ES-I3 (cell line): ENCODE measurements at regions not wholly inside any gene's neighbourhood (a gene's known extent, or its start where the extent isn't known, plus 50 kb on each side); places are given as distances from the start of the nearest gene placed in this dataset.

Experiments used
- H3K36me3 ChIP-seq: 2 replicates; pipeline ENCODE4 v1.6.1; 2013; ENCODE audit warnings: mild to moderate bottlenecking, low read length, control low read depth, moderate library complexity; ENCODE audit not compliant: insufficient read depth
- H3K4me1 ChIP-seq: 2 replicates; pipeline ENCODE4 v1.6.1; 2013; ENCODE audit warnings: mild to moderate bottlenecking, control low read depth, low read length; ENCODE audit not compliant: insufficient read depth
- H3K9ac ChIP-seq: 2 replicates; pipeline ENCODE4 v1.6.1; 2013; ENCODE audit warnings: low read depth, mild to moderate bottlenecking, low read length, moderate library complexity
- H3K9me3 ChIP-seq: 2 replicates; pipeline ENCODE4 v1.6.1; 2013; ENCODE audit warnings: mild to moderate bottlenecking, low read length, moderate library complexity; ENCODE audit not compliant: control insufficient read depth, insufficient read depth

DNA sequence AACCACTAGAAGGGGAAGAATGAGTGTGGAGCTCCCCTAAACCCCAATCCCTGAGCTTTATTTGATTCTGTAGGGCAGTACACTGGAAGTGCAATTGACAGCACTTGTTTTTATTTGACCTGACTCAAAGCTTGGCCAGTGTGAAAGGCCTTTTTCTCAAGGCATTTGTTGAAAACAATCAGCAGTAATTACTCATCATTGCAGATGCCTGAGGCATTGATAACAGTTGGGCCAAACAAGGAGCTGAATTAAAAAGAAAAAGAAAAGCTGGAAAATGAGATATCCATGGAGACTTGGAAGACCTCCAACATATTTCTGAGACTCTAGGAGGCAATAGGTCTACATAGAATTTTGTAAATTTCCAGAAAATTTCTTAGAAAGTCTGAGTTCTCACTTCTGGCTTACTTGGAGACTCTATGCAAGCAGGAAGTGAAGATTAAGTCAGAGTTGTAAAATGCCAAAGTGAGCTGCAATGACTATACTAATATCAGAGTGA is 200.8 kb upstream of the KCNJ16 start:
- no peaks in the 10 kb centered on the region for H3K36me3 ChIP-seq
- peaks cover 15% of the 10 kb centered on the region for H3K4me1 ChIP-seq
- H3K9me3 ChIP-seq, result peaks cover 2% of the 10 kb centered on the region; the same call in 1 of the 2 replicates
- no peak overlapping the region for H3K9ac ChIP-seq

DNA sequence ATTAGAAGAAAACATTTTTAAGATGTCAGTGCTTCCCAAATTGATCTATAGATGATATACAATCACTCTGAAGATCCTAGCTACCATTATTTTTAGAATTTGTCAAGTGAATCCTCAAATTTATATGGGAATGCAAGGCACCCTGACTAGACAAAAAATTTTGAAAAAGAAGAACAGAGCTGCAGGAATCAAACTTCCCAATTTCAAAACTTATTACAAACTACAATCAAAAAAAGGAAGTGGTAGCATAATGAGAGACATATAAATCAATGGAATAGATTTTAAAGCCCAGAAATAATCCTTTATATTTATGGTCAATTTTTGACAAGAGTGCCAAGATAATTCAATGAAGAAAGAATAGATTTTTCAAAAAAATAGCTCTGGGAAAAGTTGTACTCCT is 198.3 kb upstream of the KCNJ16 start:
- Histone ChIP-seq H3K36me3 (no peaks in the 10 kb centered on the region), H3K4me1 (no peaks in the 10 kb centered on the region; the same call in 1 of the 2 replicates), H3K9me3 (peaks cover 2% of the 10 kb centered on the region; the same call in 1 of the 2 replicates), H3K9ac (no peak overlapping the region)

DNA sequence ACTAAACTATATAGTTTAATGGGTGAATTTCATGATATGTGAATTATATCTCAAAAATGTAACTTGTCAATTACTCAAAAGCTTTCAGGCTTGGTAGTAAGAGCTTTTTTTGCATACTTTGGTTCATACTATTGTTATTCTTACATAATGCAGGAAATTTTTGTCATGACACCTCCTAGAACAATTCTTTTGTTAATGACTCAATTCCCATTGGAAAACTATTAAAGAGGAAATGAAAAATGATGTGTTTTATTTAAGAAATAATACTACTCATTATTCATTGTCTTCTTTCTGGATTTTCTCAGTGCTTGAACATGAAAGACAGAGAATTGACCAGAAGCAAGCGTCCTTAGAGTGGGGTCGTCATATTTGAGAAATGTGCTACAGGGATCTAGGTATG is 196.4 kb upstream of the KCNJ16 start:
- H3K9me3 ChIP-seq, result peaks cover 2% of the 10 kb centered on the region; the same call in 1 of the 2 replicates
- H3K9ac ChIP-seq, result no peak overlapping the region
- H3K4me1 ChIP-seq, result no peaks in the 10 kb centered on the region
- no peaks in the 10 kb centered on the region for H3K36me3 ChIP-seq

DNA sequence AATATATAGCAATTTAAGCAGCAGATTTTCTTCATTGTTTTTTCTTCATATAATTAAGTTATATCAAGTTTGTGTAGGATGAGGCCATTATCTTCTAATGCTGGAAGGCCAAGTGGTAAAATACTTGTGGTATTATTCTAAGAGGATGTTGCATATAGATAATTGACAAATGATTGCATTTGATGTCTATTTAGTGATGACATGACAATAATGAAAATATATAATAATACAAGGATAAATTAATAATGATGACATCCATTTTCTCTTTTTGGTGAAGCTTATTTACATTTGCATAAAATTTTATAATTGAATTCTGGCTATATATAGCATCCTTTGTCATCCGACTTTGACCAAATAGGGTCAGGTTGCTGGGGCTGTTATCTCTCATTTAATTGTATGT is 195.4 kb upstream of the KCNJ16 start:
- peaks cover 2% of the 10 kb centered on the region; the same call in 1 of the 2 replicates for H3K9me3 ChIP-seq
- no peaks in the 10 kb centered on the region for H3K4me1 ChIP-seq
- H3K36me3 ChIP-seq, result no peaks in the 10 kb centered on the region
- no peak overlapping the region for H3K9ac ChIP-seq

DNA sequence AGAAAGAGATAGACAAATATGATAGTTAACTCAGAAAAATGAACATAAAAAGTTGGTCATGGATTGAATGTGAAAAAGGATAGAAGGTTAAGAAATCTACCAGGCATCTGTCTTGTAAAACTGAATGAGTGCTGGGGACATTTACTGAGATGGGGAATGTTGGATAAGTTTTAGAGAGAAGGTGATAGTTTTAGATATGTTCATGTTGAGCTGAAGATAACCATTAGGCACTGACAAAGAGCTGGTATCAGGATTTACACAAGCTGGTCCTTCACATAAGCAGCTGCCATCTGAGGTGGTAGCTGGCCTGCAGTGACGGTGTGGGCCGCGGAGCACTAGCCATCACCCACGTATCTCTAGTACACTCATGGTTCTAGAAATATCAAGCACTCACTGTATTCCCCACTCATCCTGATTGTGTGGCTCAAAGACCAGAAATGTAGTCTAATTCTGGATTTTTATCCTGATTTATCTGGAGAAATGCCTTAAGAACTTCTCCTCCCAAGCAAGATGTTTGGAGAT is 194.4 kb upstream of the KCNJ16 start:
- Histone ChIP-seq H3K36me3 (no peaks in the 10 kb centered on the region), H3K9ac (no peak overlapping the region), H3K9me3 (peaks cover 2% of the 10 kb centered on the region; the same call in 1 of the 2 replicates), H3K4me1 (no peaks in the 10 kb centered on the region)

DNA sequence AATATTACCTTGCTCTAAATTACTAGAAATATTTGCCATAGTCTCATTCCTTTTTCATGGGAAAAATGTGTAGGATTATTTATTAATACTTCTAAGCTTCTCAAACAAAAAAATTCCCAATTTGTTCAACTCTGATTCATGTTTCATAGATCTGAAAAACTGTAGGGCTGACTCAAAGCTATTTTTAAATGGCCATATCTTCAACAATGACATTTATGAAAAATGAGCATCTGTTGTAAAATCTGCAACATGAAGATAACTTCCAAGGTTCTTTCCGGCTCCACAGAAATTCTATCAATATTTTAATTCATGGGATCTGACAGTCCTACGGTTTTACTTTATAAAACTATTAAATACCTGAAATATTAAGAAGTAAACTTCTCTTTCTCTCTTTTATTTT is 192.7 kb upstream of the KCNJ16 start:
- no peaks in the 10 kb centered on the region for H3K36me3 ChIP-seq
- peaks cover 2% of the 10 kb centered on the region; the same call in 1 of the 2 replicates for H3K9me3 ChIP-seq
- no peak overlapping the region for H3K9ac ChIP-seq
- no peaks in the 10 kb centered on the region for H3K4me1 ChIP-seq

DNA sequence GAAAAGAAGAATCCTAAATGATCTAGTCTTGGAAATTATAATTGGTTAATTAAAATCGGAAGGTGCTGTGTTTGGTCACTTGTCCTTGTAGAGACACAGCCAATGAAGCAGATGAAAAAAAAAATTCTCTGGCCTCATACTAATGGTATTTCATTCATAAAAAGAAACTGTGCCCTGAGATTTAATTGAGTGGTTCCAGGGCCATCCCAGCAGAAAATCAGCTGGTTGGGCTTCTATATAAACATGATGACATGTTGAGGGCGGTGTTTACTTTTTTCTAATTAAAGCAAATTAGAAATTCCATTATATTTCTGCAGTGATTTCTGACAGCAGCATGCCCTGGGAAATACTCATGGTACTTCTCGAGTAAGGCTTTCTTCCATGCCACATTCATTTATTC is 191.9 kb upstream of the KCNJ16 start:
- Histone ChIP-seq H3K4me1 (no peaks in the 10 kb centered on the region), H3K36me3 (no peaks in the 10 kb centered on the region), H3K9ac (no peak overlapping the region), H3K9me3 (peaks cover 2% of the 10 kb centered on the region; the same call in 1 of the 2 replicates)

DNA sequence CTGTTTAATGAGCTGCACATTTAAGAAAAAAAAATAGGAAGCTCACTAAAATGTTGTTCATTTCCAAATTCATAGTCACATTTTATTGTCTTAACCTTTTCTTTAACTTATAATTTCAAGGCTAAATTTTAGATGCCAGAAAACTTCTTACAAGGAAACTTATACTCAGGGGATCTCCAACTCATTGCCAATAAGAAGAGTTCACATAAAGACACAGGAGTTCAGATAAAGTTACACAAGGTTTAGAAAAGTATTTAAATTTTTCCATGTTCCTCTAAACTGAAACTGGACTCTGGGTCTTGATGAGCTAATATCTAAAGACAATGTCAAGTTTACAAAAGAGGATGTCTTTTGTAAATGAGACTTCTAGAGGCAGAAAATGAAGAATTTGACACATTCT is 190.7 kb upstream of the KCNJ16 start:
- Histone ChIP-seq H3K9me3 (no peaks in the 10 kb centered on the region), H3K9ac (no peak overlapping the region), H3K4me1 (no peaks in the 10 kb centered on the region), H3K36me3 (no peaks in the 10 kb centered on the region)

DNA sequence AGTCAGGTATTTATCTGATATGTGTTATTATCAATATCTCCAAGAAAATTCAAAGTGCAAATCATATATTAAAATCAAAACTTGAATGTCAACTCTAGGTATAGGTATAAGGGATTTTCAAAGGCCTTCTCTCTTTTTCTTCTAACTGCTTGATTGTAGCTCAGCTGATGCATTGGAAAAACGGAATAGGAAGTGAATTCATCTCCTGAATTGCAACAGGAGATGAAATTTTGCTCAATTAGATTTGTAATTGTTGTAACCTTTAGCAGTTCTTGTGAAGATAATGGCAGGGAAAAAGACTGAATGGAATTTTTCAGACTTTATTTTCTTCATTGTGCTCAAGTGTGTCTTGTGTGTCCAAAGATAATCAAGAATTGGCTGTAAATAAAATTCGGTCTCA is 190.2 kb upstream of the KCNJ16 start:
- H3K4me1 ChIP-seq, result no peaks in the 10 kb centered on the region
- no peak overlapping the region for H3K9ac ChIP-seq
- H3K9me3 ChIP-seq, result no peaks in the 10 kb centered on the region
- no peaks in the 10 kb centered on the region for H3K36me3 ChIP-seq

DNA sequence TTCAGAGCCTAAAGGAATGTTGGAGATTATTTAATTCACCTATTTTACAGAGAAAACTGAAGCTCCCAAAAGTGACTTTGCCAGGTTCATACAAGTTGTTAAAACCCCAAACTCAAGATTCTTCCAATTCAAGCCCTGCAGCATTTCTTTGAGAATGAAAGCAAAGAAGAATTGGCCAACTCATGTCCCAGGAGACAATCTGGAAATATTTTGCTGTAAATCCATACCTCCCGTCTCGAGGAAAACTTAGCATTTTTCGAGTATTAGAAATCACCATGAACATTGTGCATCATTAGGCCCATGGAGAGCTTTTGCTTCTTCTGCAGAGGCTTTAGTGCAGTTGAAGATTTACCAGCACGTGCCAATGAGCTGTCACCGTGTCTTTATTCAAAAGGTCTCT is 176.4 kb upstream of the KCNJ16 start:
- no peaks in the 10 kb centered on the region for H3K4me1 ChIP-seq
- H3K36me3 ChIP-seq, result no peaks in the 10 kb centered on the region
- H3K9ac ChIP-seq, result no peak overlapping the region
- H3K9me3 ChIP-seq, result no peaks in the 10 kb centered on the region; the same call in 1 of the 2 replicates

DNA sequence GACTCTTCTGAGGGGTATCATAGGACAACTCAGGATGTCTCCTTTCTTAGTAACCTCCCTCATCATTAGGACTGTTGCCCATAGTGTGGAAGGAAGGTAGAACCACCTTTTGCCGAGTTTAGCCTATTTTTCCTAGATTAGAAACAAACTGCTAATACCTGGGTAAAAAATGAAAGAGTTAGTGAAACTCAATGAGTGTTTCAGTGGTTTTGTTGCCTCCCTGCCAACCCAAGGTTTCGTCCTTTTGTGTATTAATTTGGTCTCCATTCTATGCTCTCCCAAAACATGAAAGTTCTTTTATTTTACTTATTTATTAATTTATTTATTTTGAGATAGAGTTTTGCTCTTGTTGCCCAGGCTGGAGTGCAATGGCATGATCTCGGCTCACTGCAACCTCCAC is 174.9 kb upstream of the KCNJ16 start:
- Histone ChIP-seq H3K9me3 (no peaks in the 10 kb centered on the region; the same call in 1 of the 2 replicates), H3K9ac (no peak overlapping the region), H3K36me3 (no peaks in the 10 kb centered on the region), H3K4me1 (no peaks in the 10 kb centered on the region)

DNA sequence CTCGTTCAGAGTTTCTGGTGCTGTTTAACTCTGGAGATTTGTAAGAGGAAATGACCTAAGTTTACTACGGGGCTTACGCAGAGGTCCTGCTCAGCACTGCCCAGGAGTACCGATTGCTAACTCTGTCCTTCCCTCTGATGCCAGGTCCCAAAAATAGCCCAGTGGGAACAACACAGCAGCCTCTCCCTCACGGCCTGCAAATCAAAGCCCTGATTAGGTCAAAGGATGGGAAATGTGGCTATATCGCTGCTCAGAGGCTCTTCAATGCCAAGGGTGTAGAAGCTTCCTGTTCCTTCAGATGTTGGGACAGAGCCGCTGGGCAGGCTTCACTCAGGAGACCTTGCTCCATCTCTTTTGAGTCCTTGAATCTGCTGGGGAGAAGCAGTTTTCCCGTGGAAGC is 174.2 kb upstream of the KCNJ16 start:
- no peak overlapping the region for H3K9ac ChIP-seq
- H3K36me3 ChIP-seq, result no peaks in the 10 kb centered on the region
- H3K9me3 ChIP-seq, result no peaks in the 10 kb centered on the region; the same call in 1 of the 2 replicates
- no peaks in the 10 kb centered on the region for H3K4me1 ChIP-seq

DNA sequence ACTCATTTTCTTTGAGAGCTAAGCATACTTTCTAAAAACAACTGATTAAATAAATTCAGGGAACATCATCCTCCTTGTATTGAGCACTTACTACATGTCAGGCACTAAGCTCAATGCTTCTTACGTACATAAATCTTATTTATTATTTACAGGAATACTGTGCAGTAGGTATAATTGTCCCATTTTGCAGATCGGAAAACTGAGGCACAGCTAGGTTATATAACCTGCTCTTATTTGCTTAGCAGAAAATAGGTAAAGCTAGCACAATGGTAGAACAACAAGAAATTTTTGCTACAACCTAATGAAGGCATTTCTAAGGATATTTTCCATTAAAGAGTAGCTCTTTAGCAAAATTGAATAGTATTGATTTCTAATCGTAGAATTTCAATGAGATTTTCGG is 168.7 kb upstream of the KCNJ16 start:
- Histone ChIP-seq H3K4me1 (no peaks in the 10 kb centered on the region), H3K9ac (no peak overlapping the region), H3K36me3 (no peaks in the 10 kb centered on the region), H3K9me3 (no peaks in the 10 kb centered on the region; the same call in 1 of the 2 replicates)

DNA sequence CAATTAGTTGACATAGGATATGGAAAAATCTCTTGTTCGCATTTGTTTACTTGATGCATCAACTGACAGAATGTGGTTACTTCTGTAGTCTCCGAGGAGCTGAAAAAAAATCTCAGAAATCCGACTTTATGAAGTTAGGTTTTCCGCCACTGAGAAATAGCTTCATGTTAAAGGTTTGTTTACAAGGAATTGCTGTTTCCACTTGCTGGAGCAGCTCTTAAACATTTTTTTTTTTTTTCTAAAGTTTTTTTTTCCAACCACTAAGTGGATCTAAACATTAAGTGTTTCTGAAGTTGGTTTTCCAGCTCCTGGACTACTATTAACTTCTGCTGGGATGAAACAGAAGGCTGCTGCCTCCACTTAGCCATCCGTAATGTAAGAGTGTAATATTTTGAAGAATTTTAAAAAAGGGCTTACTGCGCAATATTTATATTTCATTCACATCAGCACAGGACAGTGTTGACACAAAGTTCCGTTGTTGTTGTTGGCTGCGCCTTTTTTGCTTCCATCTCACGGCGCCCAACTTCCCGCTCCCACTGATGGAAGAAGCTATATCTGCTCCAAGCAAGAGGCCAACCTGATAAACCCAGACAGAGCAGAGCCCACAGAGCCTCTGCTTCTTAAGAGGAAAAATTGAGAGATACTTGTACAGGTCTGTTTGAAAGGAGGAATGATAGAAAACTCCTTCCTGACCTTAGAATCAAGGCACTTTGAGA is 167.7 kb upstream of the KCNJ16 start:
- Histone ChIP-seq H3K9me3 (no peaks in the 10 kb centered on the region; the same call in 1 of the 2 replicates), H3K9ac (no peak overlapping the region), H3K36me3 (no peaks in the 10 kb centered on the region)

More for the DNA sequence above, 167.7 kb upstream of the KCNJ16 start:
- no peaks in the 10 kb centered on the region for H3K4me1 ChIP-seq
